Upper lobe of right lung (tissue), 1 donor: ENCODE measurements at regions not wholly inside any gene's neighbourhood (a gene's known extent, or its start where the extent isn't known, plus 50 kb on each side); places are given as distances from the start of the nearest gene placed in this dataset.

ENCODE experiments used
- ATAC-seq: fragments of 200-7000 bp; cut with Tn5 transposase; one replicate; pipeline ENCODE4 v1.9.1; 2020; ENCODE audit warnings: mild to moderate bottlenecking, moderate library complexity
- DNase-seq: peaks from one replicate; pipeline ENCODE4 v3.0.0-alpha.2; 2020
- H3K27ac ChIP-seq: fragments of 200-600 bp; one replicate; pipeline ENCODE4 v1.8.0; 2022
- H3K27me3 ChIP-seq: fragments of 200-600 bp; one replicate; pipeline ENCODE4 v1.8.0; 2022; ENCODE audit warnings: mild to moderate bottlenecking
- H3K36me3 ChIP-seq: fragments of 200-600 bp; one replicate; pipeline ENCODE4 v1.8.0; 2022
- H3K4me1 ChIP-seq: fragments of 200-600 bp; one replicate; pipeline ENCODE4 v1.8.0; 2022
- H3K4me3 ChIP-seq: fragments of 200-600 bp; one replicate; pipeline ENCODE4 v1.8.0; 2022; ENCODE audit warnings: mild to moderate bottlenecking
- H3K9me3 ChIP-seq: fragments of 200-600 bp; one replicate; pipeline ENCODE4 v1.8.0; 2022
- intact Hi-C: fragments of 100-400 bp; cut with DNase I; formaldehyde crosslinking; loops from one replicate; pipeline ENCODE4 v1.11.0; 2022
- TF ChIP-seq, protein P1 (sequence below): fragments of 200-600 bp; IDR thresholded peaks from one replicate; pipeline ENCODE4 v1.8.0; 2022; ENCODE audit warnings: antibody characterized with exemption
- donor health status: DM: no; HTN: yes; CAD: no; lungs with severe emphysema.

GRCh38 chr5:3854188-3854821, 258.7 kb downstream of the IRX1 start:
- no peak for ATAC-seq
- Histone ChIP-seq H3K4me1 (no peaks in the 10 kb centered on the region), H3K4me3 (no peak overlapping the region), H3K27me3 (no peaks in the 10 kb centered on the region), H3K27ac (no peak overlapping the region), H3K36me3 (no peaks in the 10 kb centered on the region), H3K9me3 (no peaks in the 10 kb centered on the region)
- DNase-seq, result no peak
- TF ChIP-seq, protein P1, sequence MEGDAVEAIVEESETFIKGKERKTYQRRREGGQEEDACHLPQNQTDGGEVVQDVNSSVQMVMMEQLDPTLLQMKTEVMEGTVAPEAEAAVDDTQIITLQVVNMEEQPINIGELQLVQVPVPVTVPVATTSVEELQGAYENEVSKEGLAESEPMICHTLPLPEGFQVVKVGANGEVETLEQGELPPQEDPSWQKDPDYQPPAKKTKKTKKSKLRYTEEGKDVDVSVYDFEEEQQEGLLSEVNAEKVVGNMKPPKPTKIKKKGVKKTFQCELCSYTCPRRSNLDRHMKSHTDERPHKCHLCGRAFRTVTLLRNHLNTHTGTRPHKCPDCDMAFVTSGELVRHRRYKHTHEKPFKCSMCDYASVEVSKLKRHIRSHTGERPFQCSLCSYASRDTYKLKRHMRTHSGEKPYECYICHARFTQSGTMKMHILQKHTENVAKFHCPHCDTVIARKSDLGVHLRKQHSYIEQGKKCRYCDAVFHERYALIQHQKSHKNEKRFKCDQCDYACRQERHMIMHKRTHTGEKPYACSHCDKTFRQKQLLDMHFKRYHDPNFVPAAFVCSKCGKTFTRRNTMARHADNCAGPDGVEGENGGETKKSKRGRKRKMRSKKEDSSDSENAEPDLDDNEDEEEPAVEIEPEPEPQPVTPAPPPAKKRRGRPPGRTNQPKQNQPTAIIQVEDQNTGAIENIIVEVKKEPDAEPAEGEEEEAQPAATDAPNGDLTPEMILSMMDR, result no peak
- intact Hi-C loops, result no loop called here

DNA sequence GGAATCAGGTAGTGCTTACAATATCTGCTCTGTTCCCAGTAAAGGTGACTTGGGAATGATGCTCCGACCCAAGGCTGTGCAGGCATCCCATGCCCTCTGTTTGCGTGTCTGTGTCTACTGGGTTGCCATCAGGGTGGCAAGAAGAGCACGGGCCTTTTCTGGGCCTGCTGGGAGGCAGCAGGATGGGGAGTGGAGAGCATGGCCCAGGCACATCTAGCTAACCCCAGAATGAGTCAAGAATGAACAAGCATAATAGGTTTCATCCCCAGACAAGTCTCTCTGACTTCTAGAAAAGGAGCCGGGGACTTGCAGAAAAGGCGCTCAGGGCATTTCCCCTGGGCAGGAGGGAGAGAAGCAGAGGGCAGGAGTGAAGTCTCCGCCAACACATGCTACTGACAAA, 260.4 kb downstream of the IRX1 start:
- H3K27me3 ChIP-seq, result no peaks in the 10 kb centered on the region
- no peaks in the 10 kb centered on the region for H3K9me3 ChIP-seq
- no peak overlapping the region for H3K4me3 ChIP-seq
- ATAC-seq, result no peak
- H3K4me1 ChIP-seq, result no peaks in the 10 kb centered on the region
- DNase-seq, result no peak
- no peaks in the 10 kb centered on the region for H3K36me3 ChIP-seq
- H3K27ac ChIP-seq, result no peak overlapping the region
- intact Hi-C loops, result no loop called here
- TF ChIP-seq, protein P1, result no peak

- H3K27ac ChIP-seq, result no peak overlapping the region
- H3K27me3 ChIP-seq, result no peaks in the 10 kb centered on the region
- no peak overlapping the region for H3K4me3 ChIP-seq
- DNase-seq (no peak), ATAC-seq (no peak)
- intact Hi-C loops, result no loop called here
- no peaks in the 10 kb centered on the region for H3K4me1 ChIP-seq
- H3K36me3 ChIP-seq, result no peaks in the 10 kb centered on the region
- no peaks in the 10 kb centered on the region for H3K9me3 ChIP-seq
- TF ChIP-seq, protein P1, result no peak
These were observed 262.9 kb downstream of the IRX1 start for GRCh38 chr5:3858524-3858923.

DNA sequence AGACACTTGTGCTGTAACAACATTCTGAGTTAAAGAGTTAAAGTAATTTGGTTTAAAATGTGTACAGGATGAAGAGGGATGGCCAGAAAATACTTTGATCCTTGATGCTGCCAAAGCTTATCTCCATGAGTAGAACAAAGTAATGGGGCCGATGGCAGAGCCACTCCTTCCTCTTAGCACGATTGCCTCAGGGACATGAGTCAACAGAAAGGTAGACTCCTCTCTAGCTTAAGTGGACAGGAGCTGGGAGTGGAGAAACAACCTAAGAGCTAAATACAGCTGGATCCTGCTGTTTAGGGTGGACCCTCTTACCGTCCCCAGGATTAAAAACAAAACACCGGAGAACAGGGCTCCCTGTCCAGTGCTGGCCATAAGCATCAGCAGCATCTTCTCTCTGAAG, 267.3 kb downstream of the IRX1 start:
- H3K36me3 ChIP-seq, result no peaks in the 10 kb centered on the region
- no peak overlapping the region for H3K27ac ChIP-seq
- ATAC-seq (no peak), DNase-seq (no peak)
- H3K9me3 ChIP-seq, result no peaks in the 10 kb centered on the region
- H3K4me3 ChIP-seq, result no peak overlapping the region
- no peaks in the 10 kb centered on the region for H3K4me1 ChIP-seq
- H3K27me3 ChIP-seq, result no peaks in the 10 kb centered on the region
- intact Hi-C loops, result no loop called here
- TF ChIP-seq, protein P1, result no peak

GRCh38 chr5:3875144-3875543, 279.5 kb downstream of the IRX1 start:
- H3K9me3 ChIP-seq, result no peaks in the 10 kb centered on the region
- intact Hi-C loops, result no loop called here
- no peak overlapping the region for H3K27ac ChIP-seq
- no peaks in the 10 kb centered on the region for H3K36me3 ChIP-seq
- TF ChIP-seq, protein P1, result no peak
- H3K4me3 ChIP-seq, result no peak overlapping the region
- no peaks in the 10 kb centered on the region for H3K4me1 ChIP-seq
- no peaks in the 10 kb centered on the region for H3K27me3 ChIP-seq
- no peak for ATAC-seq
- no peak for DNase-seq

GRCh38 chr5:3878267-3878666, 282.6 kb downstream of the IRX1 start:
- ATAC-seq, result no peak
- H3K4me1 ChIP-seq, result no peaks in the 10 kb centered on the region
- H3K27me3 ChIP-seq, result no peaks in the 10 kb centered on the region
- intact Hi-C loops, result no loop called here
- TF ChIP-seq, protein P1, result no peak
- H3K27ac ChIP-seq, result no peak overlapping the region
- H3K36me3 ChIP-seq, result no peaks in the 10 kb centered on the region
- no peak for DNase-seq
- H3K9me3 ChIP-seq, result no peaks in the 10 kb centered on the region
- no peak overlapping the region for H3K4me3 ChIP-seq
